SW 1271 (cell line): ENCODE measurements at regions not wholly inside any gene's neighbourhood (a gene's known extent, or its start where the extent isn't known, plus 50 kb on each side); places are given as distances from the start of the nearest gene placed in this dataset.

Experiments used
- DNase-seq, 2 experiments: peaks; one replicate each; lab custom pipeline; 2025; lab: John Stamatoyannopoulos, UW

DNA sequence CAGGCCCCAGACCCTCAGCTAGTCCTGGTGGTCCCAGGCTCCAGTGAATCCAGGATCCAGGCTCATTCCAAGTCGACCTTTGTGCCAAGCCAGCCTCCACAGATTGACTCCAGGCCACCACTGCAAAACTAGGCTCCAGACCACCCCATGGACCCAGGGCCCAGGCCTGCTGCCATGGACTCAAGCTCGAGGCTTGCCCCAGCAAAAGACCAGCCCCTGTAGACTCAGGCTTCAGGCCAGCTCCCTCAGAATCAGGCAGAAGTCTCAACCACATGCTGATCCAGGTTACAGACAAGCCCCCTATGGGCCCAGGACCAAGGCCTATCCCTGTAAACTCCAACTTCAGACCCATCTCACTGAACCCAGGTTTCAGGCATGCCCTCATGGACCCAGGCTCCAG, 692.4 kb downstream of the PCDH19 start:
- DNase-seq: no peak

DNA sequence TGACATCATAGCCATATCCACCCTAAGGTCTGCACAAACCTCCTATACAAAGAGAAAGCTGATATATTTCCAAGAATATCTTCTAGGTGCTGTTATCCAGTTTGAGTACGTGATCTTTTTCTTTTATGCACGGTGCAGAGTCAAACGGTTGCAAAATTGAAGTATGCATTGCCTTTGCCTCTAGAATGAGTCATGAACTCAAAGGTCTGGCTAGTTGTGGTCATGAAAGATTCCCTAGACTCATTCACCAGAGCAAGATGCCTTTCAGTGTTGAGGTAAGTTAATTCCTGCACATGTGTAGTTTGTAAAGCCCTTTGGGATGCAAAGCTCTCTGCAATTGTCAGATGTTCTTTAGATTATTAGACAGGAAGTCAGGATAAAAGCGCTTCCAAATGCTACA, 704.4 kb downstream of the PCDH19 start:
- no peak for DNase-seq

DNA sequence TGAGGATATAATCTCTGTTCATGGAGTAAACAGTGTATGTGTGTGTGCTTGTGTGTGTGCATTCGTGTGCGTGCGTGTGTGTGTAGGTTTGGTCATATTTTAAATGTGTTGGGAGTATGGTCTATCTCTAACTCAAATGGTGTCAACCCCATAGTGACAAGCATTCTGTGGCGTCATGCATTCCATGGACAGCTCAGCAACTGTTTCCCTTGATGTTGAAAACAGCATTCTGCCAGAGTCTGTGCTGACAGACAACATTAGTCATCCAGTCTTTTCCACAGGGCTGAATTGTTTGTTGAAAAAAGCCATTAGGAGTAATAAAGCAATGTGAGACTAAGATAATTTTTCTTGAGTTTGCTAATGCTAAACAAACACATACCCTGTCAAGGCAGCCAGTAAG, 706.6 kb downstream of the PCDH19 start:
- DNase-seq: no peak

DNA sequence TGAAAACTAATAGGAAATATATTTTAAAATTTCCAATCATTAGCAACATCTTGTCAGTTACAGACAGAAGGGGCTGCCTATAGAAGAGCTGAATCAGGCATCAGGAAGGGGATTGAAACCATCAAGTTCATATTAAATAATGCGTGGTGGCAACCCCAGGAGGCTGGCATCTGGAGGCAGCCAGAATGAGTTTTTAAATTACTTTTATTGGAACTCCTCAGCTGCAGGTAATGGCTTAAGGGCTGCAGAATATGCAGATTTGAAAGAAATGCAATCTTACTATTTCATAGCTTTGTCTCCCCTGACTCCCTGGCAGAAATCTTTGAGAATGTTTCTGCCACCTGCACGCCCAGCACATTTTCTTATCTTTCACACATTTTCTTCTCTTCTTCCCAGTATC, 711.6 kb downstream of the PCDH19 start:
- DNase-seq: no peak

DNA sequence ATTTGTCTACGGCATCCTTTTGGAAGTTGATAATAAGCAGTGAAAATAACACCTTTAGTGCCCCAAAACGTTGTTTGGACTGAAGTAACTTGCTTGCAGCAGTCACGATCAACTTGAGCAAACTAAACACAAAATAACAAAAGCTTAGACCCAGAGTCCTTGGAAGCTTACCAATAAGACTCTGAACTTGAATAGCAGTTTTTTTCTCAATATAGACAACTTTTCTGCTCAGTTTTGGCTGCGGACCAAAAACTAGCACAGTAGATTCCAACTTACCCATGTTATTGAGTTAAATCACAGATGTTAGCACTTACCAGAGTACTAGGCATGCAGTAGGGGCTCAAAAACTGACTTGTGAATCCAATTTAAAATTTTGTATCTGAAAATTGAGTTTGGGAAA, 746.9 kb downstream of the PCDH19 start:
- DNase-seq: no peak

DNA sequence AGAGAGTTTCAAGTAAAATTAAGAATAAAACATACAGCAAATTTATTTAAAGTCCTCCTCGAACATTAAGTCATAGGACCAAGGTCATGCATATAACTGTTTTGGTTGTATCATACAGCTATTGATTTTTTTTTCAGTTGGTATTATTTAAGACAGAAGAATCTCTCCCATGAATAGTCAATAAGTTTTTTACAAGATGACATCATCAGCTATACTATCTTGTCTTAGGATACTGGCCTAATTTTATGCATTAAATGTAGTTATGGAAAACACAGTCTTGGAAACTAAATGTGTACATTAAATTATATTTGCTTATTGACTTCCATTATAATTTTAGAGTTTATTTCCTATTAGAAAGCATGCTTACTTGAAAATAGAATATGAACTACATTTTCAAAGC, 755.9 kb downstream of the PCDH19 start:
- no peak for DNase-seq

DNA sequence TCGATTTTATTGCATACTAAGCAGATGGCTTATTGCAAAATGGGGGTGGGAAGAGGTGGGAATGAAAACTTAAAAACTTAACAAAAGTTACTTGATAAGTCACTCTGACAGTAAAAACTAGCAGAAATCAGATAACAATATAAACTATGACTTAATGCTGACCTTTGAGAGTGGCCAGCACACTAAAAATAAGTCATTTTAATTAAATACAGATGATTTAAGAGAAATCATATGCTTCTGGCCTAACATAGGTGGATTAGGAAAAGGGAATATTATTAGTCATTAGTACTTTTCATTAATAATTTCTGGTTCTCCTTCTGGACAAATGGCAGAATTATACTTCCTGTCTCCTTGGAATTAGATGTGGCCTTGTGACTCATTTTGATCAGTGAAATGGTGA, 756.7 kb downstream of the PCDH19 start:
- DNase-seq: no peak

DNA sequence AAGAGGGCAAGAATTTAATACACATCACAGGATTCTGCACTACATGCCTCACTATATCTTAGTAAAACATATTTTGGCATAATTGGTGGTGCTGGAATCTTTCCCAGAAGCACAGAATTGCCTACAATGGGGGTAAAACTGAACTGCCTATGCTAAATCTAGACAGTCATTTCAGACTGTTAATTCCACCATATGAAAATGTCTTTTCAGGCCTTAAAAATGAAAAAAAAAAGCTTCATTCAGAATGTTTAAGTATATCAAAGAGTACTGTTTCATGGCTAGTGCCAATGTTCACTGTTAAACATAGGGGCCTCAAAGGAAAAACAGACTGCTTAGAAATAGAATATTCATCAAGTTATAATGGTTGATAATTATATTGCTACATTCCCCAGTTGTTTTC, 797.0 kb downstream of the PCDH19 start:
- no peak for DNase-seq

DNA sequence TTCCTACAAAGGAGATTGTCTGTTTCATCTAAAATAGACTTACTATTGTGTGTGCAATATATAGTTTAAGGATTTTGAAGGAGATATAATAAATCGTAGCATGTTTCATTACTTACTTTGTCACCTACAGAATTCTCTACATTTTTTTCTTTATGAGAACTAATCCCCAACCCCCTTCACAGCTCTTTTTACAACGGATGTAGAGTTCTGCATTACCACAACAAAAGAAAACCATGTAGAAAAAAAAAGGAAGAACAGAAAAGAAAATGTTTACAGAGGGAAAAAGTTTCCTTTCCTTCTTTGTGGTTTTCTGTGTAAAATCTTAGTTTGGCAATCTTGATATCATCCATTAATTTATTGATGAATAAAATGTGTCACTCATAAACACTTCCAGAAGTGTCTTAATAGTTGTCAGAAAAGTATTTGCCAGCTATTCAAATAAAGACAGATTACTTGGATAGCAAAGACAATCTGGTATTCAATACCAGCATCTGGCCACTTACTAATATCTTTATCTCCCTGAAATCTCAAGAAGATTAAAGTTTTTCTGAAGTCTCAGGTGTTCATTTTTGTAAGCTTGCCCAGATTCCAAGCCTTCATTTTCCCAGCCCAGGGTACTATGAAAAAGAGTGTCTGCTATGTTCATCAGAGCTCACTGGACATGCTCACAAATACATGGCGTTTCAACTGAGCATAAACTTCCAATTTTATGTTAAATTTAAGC, 806.8 kb downstream of the PCDH19 start:
- DNase-seq: no peak

DNA sequence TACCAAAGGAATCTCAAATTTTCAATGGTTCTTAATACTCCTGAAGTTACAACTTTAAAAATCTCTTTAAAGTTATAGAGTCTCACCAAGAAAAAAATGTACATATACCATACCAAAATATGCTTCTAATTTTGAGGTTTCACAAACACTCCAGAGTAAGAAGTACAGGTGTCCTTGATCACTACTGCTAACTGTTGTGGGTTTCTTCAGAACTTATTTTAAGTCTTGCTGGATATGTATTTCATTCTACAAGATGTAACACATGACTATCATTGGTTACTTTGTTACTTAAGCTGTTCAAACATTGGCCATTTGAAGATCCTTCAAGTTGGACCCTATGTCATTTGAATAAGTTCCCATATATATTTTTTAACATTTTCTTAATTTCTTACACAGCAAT, 808.0 kb downstream of the PCDH19 start:
- DNase-seq: no peak

DNA sequence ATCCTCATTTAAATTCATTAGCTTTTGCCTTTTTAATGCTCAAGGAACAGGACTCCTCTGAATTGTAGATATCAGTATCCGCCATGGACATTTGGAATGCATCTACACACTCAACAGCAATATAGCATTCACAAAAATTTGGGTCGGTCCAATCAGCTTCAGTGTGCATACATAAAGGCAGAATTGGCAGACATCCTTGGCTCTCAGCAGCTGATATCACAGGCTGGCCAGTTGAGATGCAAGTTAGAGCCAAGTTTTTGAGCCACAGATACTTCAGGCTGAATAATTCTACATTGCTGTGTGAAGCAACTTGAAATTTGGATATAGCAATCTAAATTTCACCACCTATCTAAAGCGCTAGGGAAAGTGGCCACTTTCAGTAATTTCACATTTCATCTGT, 821.1 kb downstream of the PCDH19 start:
- DNase-seq: no peak

DNA sequence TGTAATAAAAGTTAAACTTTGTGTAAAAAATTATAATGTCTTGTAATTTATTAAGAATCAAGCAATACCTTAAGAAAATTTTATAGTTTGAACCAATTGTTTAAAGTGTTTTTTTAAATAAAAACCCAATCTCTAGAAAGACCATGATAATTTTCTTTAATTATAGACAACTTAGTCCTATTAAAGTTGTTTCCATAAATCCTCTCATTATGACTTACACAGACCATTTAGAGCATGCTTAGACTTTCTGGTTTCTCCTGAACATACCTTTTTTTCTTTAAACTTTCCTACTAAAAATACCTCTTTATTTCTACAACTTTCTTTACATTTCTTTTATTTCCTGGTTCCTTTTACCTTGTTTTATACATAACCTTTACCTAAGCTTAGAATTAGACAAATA, 837.4 kb downstream of the PCDH19 start:
- DNase-seq: no peak

DNA sequence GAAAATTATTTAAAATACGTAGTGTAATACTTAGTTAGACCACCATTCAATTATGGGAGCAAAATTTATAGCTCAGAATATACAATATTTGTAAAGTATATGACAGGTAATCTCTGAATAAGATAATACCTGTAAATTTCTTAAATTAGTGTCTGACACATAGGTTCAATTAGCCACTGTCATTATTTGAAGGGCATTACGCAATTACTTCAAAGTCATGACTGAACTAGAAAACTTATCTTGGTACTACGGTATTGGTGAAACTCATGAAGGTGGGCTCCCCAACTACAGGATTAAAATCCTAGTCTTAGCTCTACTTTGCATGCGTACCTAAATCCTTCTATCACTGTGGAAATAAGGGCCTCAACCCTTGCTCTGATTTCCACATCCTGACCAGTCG, 860.7 kb downstream of the PCDH19 start:
- no peak for DNase-seq

DNA sequence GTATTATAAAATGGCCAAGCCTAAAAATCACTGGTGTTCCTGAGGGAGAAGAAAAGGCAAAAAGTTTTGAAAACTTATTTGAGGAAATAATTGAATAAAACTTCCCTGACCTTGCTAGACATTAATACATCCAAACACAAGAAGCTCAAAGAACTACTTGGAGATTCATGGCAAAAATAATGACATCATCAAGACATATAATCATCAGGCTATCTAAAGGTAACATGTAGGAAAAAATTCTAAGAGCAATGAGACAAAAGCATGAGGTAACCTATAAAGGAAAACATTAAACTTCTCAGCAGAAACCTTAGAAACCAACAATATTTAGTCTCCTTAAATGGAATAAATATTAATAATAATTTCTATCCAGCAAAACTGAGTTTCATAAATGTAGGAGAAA, 887.6 kb downstream of the PCDH19 start:
- no peak for DNase-seq

DNA sequence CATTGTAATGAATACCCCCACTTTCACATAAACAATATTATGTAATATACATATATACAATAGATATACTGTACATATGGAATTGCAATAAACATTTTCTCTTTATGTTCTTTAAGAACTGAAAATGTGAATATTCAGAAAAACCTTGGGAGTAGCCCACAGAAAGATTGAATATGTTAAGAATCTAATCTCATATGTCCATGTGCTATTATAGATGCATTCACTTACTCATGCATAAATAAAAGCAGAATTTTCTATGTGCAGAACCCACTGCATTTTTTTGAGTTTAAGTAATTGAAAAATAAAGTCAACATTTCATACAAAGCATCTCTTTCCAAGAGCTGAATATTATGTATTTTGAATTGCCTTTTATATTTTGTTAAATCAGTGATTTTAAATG, 902.3 kb downstream of the PCDH19 start:
- DNase-seq: no peak

DNA sequence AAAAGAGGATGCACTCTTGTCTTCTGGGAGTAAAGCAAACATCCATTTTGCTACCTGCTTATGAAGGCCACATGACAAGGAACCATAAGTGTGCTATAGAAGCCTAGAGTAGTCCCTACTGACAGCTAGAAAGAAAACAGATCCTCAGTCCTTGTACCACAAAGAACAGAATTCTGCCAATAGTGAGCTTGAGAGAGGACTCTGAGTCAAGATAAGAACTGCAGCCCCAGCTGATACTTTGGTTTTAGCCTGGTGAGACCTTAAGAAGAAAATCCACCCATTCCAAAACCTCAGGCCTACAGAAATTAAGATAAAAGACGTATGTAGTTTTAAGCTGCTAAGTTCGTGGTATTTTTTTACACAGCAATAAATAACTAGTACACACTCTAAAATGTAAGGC, 914.6 kb downstream of the PCDH19 start:
- no peak for DNase-seq

DNA sequence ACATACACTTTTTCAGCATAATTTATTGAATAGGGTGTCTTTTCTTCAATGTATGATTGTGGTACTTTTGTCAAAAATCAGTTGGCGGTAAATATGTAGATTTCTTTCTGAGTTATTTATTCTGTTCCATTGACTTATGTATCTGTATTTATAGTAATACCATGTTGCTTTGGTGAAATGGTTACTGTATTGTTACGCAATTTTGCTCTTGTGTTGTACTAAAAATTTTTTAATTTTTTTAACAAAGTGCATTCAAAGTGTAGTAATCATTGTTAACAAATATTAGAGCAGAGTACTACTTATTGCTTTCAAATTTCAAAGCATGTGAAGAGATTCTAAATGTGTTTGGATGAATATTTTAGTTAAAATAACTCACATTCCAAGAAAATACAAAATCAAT, 915.4 kb downstream of the PCDH19 start:
- DNase-seq: no peak

DNA sequence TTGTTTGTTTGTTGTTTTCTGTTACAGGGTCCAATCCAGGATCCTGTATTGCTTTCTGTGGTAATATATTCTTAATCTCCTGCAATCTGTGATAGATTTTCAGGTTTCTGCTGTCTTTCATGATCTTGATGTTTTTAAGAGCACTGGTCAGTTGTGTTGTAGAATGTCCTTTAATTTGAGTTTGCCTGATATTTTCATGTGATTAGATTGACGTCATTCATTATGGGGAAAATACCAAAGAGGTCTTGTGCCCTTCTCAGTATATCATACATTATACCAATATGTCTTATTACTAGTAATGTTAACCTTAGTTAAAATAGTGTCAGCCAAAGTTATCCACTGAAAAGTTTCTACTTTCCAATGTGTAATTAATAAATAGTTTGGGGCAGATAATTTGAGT, 929.3 kb downstream of the PCDH19 start:
- no peak for DNase-seq

DNA sequence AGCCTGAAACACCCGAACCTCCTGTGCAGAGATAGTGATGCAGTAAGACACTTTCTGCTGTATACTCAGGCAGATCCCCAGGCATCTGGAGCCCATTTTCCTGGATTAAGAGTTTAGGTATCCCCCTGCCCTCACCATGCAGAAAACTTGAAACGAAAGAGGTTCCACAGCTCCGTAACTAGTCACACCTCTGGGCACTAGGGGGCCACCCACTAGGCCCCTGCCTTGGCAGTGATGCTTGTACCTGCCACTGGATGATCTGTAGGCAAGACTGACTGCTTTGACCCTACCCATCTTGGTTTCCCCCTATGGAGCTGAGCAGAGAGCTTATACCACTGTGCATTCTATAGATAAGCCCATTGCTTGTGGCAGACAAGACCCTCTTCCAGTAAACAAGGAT, 940.6 kb downstream of the PCDH19 start:
- DNase-seq: no peak

DNA sequence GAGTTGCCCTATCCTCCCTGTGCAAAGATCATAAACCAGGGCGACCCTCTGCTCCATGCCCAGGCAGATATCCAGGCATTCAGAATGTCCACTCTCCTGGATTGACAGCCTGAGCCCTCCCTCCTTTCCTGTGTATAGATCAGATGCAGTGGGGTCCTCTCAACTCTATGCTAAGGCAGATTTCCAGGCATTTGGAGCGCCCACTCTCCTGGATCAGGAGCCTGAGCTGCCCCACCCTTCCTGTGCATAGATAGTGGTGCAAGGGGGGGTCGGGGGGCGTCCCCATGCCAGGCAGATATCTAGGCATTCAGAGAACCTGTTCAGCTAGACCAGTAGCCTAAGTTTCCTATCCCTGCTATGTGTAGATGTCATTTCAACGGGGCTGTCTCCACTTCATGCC, 941.1 kb downstream of the PCDH19 start:
- no peak for DNase-seq

DNA sequence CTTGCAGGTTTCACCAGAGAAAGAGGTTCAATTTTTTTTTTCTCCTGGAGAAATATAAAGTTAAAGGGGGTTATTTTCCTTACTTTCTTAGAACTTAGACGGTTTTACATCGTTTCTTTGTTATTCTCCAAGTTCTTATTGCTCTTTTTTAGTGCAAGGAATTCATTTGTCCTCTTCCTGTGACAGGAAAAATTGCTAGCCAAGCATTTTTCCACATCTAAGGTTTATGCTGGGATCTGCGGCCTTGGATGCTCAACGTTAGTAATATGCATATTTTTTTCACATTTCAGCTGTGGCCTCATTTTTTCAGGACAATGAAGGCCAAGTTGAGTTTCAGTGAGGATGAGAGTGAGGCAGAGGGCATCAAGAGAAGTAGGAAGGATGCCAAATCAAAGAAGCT, 948.9 kb downstream of the PCDH19 start:
- no peak for DNase-seq

DNA sequence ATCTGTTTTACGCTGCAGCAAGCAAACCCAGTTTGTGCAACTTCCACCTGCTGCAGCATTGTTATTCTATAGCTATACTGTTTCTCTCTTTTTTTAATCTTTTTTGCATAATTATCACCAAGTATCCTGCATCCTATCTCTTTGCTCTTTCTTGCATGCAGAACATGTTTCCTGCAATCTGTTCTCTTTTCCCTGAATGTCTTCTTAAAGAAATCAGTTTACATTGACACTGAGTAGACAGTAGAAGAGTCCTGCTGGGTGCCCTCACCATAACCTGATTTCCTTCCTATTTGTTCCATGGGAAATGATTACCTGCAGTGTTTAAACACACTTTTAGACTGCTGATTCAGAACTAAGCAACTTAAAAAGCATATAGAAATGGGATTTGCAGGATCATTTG, 964.7 kb downstream of the PCDH19 start:
- no peak for DNase-seq

DNA sequence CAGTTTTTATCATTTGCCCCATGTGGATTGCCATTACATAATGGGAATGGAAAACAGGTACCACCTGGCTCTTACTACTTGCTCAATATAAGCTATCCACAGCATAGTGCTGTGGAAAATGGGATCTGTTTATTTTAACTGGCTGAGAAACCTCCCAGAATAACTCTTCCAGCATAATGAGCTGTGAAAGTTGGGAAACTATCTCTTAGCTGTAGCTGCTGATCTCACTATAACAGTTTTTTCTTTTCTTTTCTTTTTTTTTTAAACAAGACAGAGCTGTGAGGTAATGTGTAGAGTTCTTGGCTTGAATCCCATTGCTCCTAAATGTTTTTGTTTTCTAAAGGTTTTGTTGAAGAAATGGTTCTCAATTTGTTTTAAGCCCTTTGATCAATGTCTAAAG, 988.3 kb downstream of the PCDH19 start:
- no peak for DNase-seq

DNA sequence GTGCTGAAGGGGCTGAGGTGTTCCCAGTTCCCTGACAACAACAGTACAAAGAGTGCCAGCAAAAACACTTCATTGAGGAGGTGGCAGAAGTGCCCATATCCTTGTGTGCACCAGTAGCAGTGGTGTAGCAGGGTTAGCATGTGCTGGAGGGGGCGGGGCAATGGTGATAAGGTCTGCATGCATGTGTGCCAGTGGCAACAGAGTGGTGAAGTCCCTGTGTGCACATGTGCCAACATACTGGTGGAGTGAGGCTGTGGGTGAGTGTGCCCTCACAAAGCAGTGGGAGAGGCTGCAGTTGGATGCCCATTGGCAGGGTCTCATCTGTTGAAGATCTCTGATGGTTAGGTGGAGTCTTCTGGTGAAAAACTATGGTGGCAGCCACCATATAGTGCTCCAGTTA, 994.6 kb downstream of the PCDH19 start:
- DNase-seq: no peak

DNA sequence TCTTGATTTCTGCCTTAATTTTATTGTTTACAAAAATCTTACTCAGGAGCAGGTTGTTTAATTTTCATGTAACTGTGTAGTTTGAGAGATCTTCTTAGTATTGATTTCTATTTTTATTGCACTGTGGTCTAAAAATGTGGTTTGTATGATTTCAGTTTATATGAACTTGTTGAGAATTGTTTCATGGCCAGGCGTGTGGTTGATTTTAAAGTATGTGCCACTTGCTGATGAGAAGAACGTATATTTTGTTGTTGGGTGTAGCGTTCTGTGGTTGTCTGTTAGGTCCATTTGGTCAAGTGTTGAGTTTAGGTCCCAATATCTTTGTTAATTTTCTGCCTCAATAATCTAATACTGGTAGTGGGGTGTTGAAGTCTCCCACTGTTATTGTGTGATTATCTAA, 996.8 kb downstream of the PCDH19 start:
- no peak for DNase-seq
